ENCODE measurements at regions not wholly inside any gene's neighbourhood (a gene's known extent, or its start where the extent isn't known, plus 50 kb on each side); places are given as distances from the start of the nearest gene placed in this dataset.
"Not testable (repeated sequence)": the region's sequence is repeated elsewhere in the genome, so short reads cannot be mapped to it uniquely, and the experiment has no call there.

DNA sequence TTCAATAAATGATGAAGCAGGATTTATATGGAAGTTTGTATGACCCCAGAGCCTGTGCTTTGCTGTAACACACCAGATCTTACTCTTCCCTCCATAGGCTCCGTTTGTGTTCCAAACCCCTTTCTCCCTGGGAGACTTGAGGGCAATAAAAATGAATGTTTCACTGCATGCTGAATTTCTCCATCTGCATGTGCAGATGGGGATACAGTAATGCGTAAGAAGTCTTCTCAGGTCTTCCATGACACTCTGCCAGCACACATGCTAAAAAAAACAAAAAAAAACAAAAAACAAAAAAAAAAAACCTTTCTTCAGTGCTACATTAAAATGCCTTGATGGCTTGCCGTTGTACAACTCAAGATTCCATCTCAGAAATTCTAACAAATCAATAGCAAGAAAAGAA lies 170.2 kb upstream of the ANKFN1 start:
- peaks cover 0 to 7% (median 0%) of the 10 kb centered on the region in 11 experiments; a peak in 1 of 22 replicates for H3K9me3 ChIP-seq (replicated peaks in 1 of 11)
- no peaks in the 10 kb centered on the region for H3K27me3 ChIP-seq
- H3K4me1 ChIP-seq = peaks cover 0 to 20% (median 0%) of the 10 kb centered on the region in 10 experiments; a peak in 4 of 20 replicates
- no peaks in the 10 kb centered on the region for H4K20me1 ChIP-seq
- H3K9ac ChIP-seq = no peak overlapping the region
- TF ChIP-seq Cebpa-rat (IDR thresholded peaks at IDR 0.05) = no peak
- no peak overlapping the region for H3K27ac ChIP-seq
- no peaks in the 10 kb centered on the region for H3K36me3 ChIP-seq
- no peak overlapping the region for H3K4me3 ChIP-seq
- H3K4me2 ChIP-seq = no peak overlapping the region

- no peak overlapping the region for H3K4me3 ChIP-seq
Measured at GRCh38 chr17:55986817-55987216, 166.5 kb upstream of the ANKFN1 start.

GRCh38 chr17:55988861-55989260 lies 164.4 kb upstream of the ANKFN1 start:
- no peak overlapping the region for H3K4me2 ChIP-seq
- no peak overlapping the region for H3K9ac ChIP-seq
- no peak overlapping the region for H3K4me3 ChIP-seq
- no peaks in the 10 kb centered on the region for H3K36me3 ChIP-seq
- no peaks in the 10 kb centered on the region for H3K27me3 ChIP-seq
- peaks cover 15 to 24% (median 20%) of the 10 kb centered on the region in 11 experiments for H3K9me3 ChIP-seq (replicated peaks in 1 of 11)
- no peak for TF ChIP-seq Cebpa-rat (IDR thresholded peaks at IDR 0.05)
- H4K20me1 ChIP-seq = no peaks in the 10 kb centered on the region
- H3K27ac ChIP-seq = no peak overlapping the region
- H3K4me1 ChIP-seq = peaks cover 0 to 4% (median 0%) of the 10 kb centered on the region in 10 experiments; a peak in 4 of 20 replicates

More at GRCh38 chr17:55986817-55987216, 166.5 kb upstream of the ANKFN1 start:
- peaks cover 0 to 20% (median 0%) of the 10 kb centered on the region in 10 experiments; a peak in 6 of 20 replicates for H3K4me1 ChIP-seq
- H3K27ac ChIP-seq = no peak overlapping the region
- H3K9ac ChIP-seq = no peak overlapping the region
- H3K27me3 ChIP-seq = no peaks in the 10 kb centered on the region
- H3K9me3 ChIP-seq (replicated peaks in 1 of 11) = peaks cover 0 to 4% (median under 1%) of the 10 kb centered on the region in 11 experiments; a peak in 3 of 22 replicates
- no peaks in the 10 kb centered on the region for H4K20me1 ChIP-seq
- H3K4me2 ChIP-seq = 0 out of 22 replicates have a peak overlapping the region, but pooled peaks of 1 of the 11 experiments have one; percentile 13
- TF ChIP-seq Cebpa-rat (IDR thresholded peaks at IDR 0.05) = no peak
- H3K36me3 ChIP-seq = no peaks in the 10 kb centered on the region

- H3K9ac ChIP-seq = no peak overlapping the region
- no peaks in the 10 kb centered on the region for H3K27me3 ChIP-seq
- no peaks in the 10 kb centered on the region for H4K20me1 ChIP-seq
- H3K9me3 ChIP-seq (replicated peaks in 1 of 11) = peaks cover 17 to 26% (median 23%) of the 10 kb centered on the region in 11 experiments
- H3K4me3 ChIP-seq = no peak overlapping the region
- TF ChIP-seq Cebpa-rat (IDR thresholded peaks at IDR 0.05) = no peak
- peaks cover 0 to 4% (median 0%) of the 10 kb centered on the region in 10 experiments; a peak in 2 of 20 replicates for H3K4me1 ChIP-seq
- no peaks in the 10 kb centered on the region for H3K36me3 ChIP-seq
- H3K4me2 ChIP-seq = peak overlapping the region in 1 of 11 experiments; percentile 5; a peak in 2 of 22 replicates
- no peak overlapping the region for H3K27ac ChIP-seq
Measured at GRCh38 chr17:55990332-55991006, 162.8 kb upstream of the ANKFN1 start.

GRCh38 chr17:55996826-55997225 lies 156.4 kb upstream of the ANKFN1 start:
- Histone ChIP-seq H3K4me2 (no peak overlapping the region), H3K9ac (no peak overlapping the region), H3K4me3 (no peak overlapping the region), H3K36me3 (no peaks in the 10 kb centered on the region), H3K27me3 (no peaks in the 10 kb centered on the region), H3K9me3 (replicated peaks in 1 of 11) (peaks cover 18 to 31% (median 25%) of the 10 kb centered on the region in 11 experiments), H3K27ac (no peak overlapping the region), H3K4me1 (no peaks in the 10 kb centered on the region), H4K20me1 (no peaks in the 10 kb centered on the region)
- no peak for TF ChIP-seq Cebpa-rat (IDR thresholded peaks at IDR 0.05)

GRCh38 chr17:56000411-56000810 lies 152.9 kb upstream of the ANKFN1 start:
- Histone ChIP-seq H4K20me1 (no peaks in the 10 kb centered on the region), H3K36me3 (no peaks in the 10 kb centered on the region), H3K27me3 (no peaks in the 10 kb centered on the region), H3K27ac (no peak overlapping the region), H3K9me3 (replicated peaks in 1 of 11) (peaks cover 5 to 23% (median 11%) of the 10 kb centered on the region in 11 experiments; a peak in 18 of 22 replicates), H3K4me3 (no peak overlapping the region), H3K9ac (no peak overlapping the region), H3K4me1 (no peaks in the 10 kb centered on the region), H3K4me2 (no peak overlapping the region)
- TF ChIP-seq Cebpa-rat (IDR thresholded peaks at IDR 0.05) = no peak

GRCh38 chr17:56002656-56003055 lies 150.6 kb upstream of the ANKFN1 start:
- H3K27ac ChIP-seq, H3K4me3 ChIP-seq, H4K20me1 ChIP-seq, H3K4me2 ChIP-seq, H3K36me3 ChIP-seq, H3K27me3 ChIP-seq, H3K9ac ChIP-seq, H3K4me1 ChIP-seq: not testable (repeated sequence)
- peaks cover 5 to 23% (median 11%) of the 10 kb centered on the region in 11 experiments; a peak in 18 of 22 replicates for H3K9me3 ChIP-seq (replicated peaks in 1 of 11)

- Histone ChIP-seq H3K4me1 (no peaks in the 10 kb centered on the region), H4K20me1 (no peaks in the 10 kb centered on the region), H3K4me2 (no peak overlapping the region), H3K4me3 (no peak overlapping the region), H3K36me3 (no peaks in the 10 kb centered on the region), H3K27ac (no peak overlapping the region), H3K9me3 (replicated peaks in 1 of 11) (peaks cover 0 to 11% (median 6%) of the 10 kb centered on the region in 11 experiments; a peak in 10 of 22 replicates), H3K9ac (no peak overlapping the region), H3K27me3 (no peaks in the 10 kb centered on the region)
- no peak for TF ChIP-seq Cebpa-rat (IDR thresholded peaks at IDR 0.05)
Measured at GRCh38 chr17:56009795-56010651, 143.3 kb upstream of the ANKFN1 start.

DNA sequence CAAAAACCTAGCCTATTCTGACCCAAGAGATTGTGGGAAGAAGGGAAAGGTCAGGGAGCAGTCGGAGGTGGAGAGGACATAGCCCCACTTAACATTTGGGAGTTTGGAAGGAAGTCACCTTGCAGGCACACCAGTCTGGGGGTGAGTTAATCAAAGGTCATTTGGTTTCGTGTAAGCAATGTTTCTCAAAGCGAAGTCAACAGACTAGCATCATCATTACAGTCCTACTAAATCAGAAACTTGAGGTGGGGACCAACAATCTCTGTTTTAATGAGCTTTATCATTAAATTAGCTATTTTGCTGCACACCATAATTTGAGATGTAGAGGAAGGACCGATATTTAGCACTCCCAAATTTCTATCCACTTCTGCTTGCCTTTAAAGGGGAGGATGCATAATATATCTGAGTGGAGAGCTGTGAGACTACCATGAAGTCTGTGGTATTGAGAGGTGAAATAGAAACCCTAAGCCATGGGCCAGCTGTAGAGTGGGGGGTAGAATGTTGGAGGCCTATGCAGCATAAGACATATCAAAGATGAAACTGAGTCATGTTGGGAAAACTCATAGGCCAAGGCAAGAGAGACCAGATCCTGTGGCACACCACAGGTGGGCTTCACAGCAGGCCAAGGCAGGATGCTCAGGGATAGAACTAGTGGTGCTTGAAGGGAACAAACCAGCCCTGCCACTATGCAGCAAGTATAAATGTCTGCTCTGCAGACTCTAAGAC lies 141.7 kb upstream of the ANKFN1 start:
- Histone ChIP-seq H4K20me1 (no peaks in the 10 kb centered on the region), H3K9ac (no peak overlapping the region), H3K4me2 (no peak overlapping the region), H3K27ac (no peak overlapping the region), H3K27me3 (no peaks in the 10 kb centered on the region), H3K36me3 (no peaks in the 10 kb centered on the region), H3K4me3 (no peak overlapping the region), H3K4me1 (no peaks in the 10 kb centered on the region), H3K9me3 (replicated peaks in 1 of 11) (peaks cover 0 to 11% (median 6%) of the 10 kb centered on the region in 11 experiments; a peak in 10 of 22 replicates)
- no peak for TF ChIP-seq Cebpa-rat (IDR thresholded peaks at IDR 0.05)
